Fibroblast of lung (primary cell): ENCODE measurements at regions not wholly inside any gene's neighbourhood (a gene's known extent, or its start where the extent isn't known, plus 50 kb on each side); places are given as distances from the start of the nearest gene placed in this dataset.
"Not testable (repeated sequence)": the region's sequence is repeated elsewhere in the genome, so short reads cannot be mapped to it uniquely, and the experiment has no call there.

Source experiments
- EZH2 ChIP-seq: IDR thresholded peaks from 2 replicates; pipeline ENCODE4 v1.5.1; 2012; ENCODE audit warnings: low read length, control low read depth, mild to moderate bottlenecking; ENCODE audit errors: missing control alignments
- TF ChIP-seq, protein P1 (sequence below), 2 donors: IDR thresholded peaks in 1 of 2; conservative IDR thresholded peaks in 1 of 2; 1 replicate in 1 of 2; 2 replicates in 1 of 2; pipeline ENCODE4 v1.5.1; 2011 to 2012; ENCODE audit warnings: low read length in 2 of 2, control low read depth in 1 of 2, inconsistent platforms in 1 of 2, low read depth in 1 of 2, mild to moderate bottlenecking in 1 of 2

DNA sequence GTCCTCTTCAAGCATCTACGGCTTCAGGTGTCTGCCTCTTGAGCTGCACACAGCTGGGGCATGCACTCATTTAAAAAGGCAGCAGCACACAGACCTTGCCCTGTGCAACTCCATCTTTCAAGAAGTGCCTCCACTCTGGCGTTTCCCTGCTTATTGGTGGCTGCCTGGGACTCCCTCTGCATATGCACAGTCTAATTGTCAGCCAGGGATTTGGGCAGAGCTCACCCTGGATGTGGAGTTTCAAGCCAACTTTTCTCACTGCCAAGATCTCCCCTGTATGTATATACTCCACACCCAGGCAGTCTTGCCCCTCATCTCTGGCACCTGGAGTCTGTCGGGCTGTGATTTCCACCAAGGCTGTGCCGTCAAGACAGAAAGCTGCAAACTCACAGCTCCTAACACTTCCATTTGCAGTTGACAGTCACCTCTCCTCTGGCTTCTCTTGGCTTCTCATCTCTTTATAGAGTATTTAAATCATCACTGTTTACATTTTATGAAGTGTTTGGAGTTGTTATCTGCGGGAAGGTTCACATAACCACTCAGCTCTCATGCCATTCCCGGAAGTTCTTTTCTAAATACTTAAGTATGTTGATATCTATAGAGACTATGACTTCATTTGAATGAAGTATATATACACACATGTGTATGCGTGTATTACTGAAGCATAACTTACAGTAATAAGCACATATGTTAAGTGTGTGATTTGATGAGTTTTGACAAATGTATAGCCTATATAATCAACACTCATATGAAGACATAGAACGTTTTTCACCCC is 128.2 kb downstream of the NPIPB11 start:
- TF ChIP-seq, protein P1, sequence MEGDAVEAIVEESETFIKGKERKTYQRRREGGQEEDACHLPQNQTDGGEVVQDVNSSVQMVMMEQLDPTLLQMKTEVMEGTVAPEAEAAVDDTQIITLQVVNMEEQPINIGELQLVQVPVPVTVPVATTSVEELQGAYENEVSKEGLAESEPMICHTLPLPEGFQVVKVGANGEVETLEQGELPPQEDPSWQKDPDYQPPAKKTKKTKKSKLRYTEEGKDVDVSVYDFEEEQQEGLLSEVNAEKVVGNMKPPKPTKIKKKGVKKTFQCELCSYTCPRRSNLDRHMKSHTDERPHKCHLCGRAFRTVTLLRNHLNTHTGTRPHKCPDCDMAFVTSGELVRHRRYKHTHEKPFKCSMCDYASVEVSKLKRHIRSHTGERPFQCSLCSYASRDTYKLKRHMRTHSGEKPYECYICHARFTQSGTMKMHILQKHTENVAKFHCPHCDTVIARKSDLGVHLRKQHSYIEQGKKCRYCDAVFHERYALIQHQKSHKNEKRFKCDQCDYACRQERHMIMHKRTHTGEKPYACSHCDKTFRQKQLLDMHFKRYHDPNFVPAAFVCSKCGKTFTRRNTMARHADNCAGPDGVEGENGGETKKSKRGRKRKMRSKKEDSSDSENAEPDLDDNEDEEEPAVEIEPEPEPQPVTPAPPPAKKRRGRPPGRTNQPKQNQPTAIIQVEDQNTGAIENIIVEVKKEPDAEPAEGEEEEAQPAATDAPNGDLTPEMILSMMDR (conservative IDR thresholded peaks at IDR 0.05 in 1 of 2, IDR thresholded peaks at IDR 0.05 in 1 of 2; ENCODE audit: low read depth in 1 of 2, low read length in 2 of 2): not testable (repeated sequence)
- TF ChIP-seq EZH2: not testable (repeated sequence)
